ENCODE measurements at regions not wholly inside any gene's neighbourhood (a gene's known extent, or its start where the extent isn't known, plus 50 kb on each side); places are given as distances from the start of the nearest gene placed in this dataset.
"Not testable (repeated sequence)": the region's sequence is repeated elsewhere in the genome, so short reads cannot be mapped to it uniquely, and the experiment has no call there.

- ChIA-PET CTCF (no interaction called here), POLR2A (no interaction called here)
- intact Hi-C loops (cut with micrococcal nuclease; ENCODE audit: unreplicated experiment), result no loop called here
- no peaks in the 10 kb centered on the region for H3K27me3 ChIP-seq (ENCODE audit: control insufficient read depth, insufficient read depth, low read length)
- TF ChIP-seq SIN3A (IDR thresholded peaks at IDR 0.05; ENCODE audit: borderline replicate concordance, insufficient read depth, low read depth, low read length) (no peak), TCF7L2 (IDR thresholded peaks at IDR 0.05; ENCODE audit: low read depth, low read length) (no peak), POLR2AphosphoS5 (IDR thresholded peaks at IDR 0.05; ENCODE audit: low read depth, low read length) (no peak), CTCF (IDR thresholded peaks at IDR 0.05) (no peak), REST (IDR thresholded peaks at IDR 0.05; ENCODE audit: insufficient read depth in 1 of 2, low read depth in 2 of 2, low read length in 1 of 2) (no peak)
- H3K27ac ChIP-seq (ENCODE audit: low read length), result no peak overlapping the region
- H3K4me3 ChIP-seq (ENCODE audit: low read depth in 2 of 2, low read length in 2 of 2), result no peak overlapping the region
- in situ Hi-C loops (cut with HindIII; ENCODE audit: low pct_unique_long_range_greater_than_20kb, low sequenced_read_pairs), result no loop called here
- no peaks in the 10 kb centered on the region for H3K36me3 ChIP-seq (ENCODE audit: control insufficient read depth, insufficient read depth, low read length)
- ATAC-seq, result no peak
- no TSS peak for BruUV-seq (replicated peaks)
- H3K4me1 ChIP-seq (ENCODE audit: control insufficient read depth, insufficient read depth, low read length), result no peaks in the 10 kb centered on the region
- no peaks in the 10 kb centered on the region for H3K9me3 ChIP-seq (ENCODE audit: control insufficient read depth, insufficient read depth, low read depth, low read length)
- DNase-seq (ENCODE audit: low read depth, low spot score), result no peak
Measured at GRCh38 chr6:5876076-5876475, 130.6 kb downstream of the NRN1 start.

- POLR2A ChIA-PET; intact Hi-C loops (cut with micrococcal nuclease; ENCODE audit: unreplicated experiment); in situ Hi-C loops (cut with HindIII; ENCODE audit: low pct_unique_long_range_greater_than_20kb, low sequenced_read_pairs); ATAC-seq; CTCF ChIA-PET; BruUV-seq (replicated peaks); H3K27ac ChIP-seq (ENCODE audit: low read length); H3K4me3 ChIP-seq (ENCODE audit: low read depth in 2 of 2, low read length in 2 of 2); H3K27me3 ChIP-seq (ENCODE audit: control insufficient read depth, insufficient read depth, low read length); H3K9me3 ChIP-seq (ENCODE audit: control insufficient read depth, insufficient read depth, low read depth, low read length); H3K36me3 ChIP-seq (ENCODE audit: control insufficient read depth, insufficient read depth, low read length); DNase-seq (ENCODE audit: low read depth, low spot score); H3K4me1 ChIP-seq (ENCODE audit: control insufficient read depth, insufficient read depth, low read length): not testable (repeated sequence)
Measured at GRCh38 chr6:5873976-5874375, 132.7 kb downstream of the NRN1 start.

GRCh38 chr6:5871296-5871695 is 135.4 kb downstream of the NRN1 start:
- ATAC-seq, result no peak
- H3K36me3 ChIP-seq (ENCODE audit: control insufficient read depth, insufficient read depth, low read length), result no peaks in the 10 kb centered on the region
- no peak for DNase-seq (ENCODE audit: low read depth, low spot score)
- no peak overlapping the region for H3K27ac ChIP-seq (ENCODE audit: low read length)
- no peak overlapping the region for H3K4me3 ChIP-seq (ENCODE audit: low read depth in 2 of 2, low read length in 2 of 2)
- H3K4me1 ChIP-seq (ENCODE audit: control insufficient read depth, insufficient read depth, low read length), result no peaks in the 10 kb centered on the region
- no TSS peak for BruUV-seq (replicated peaks)
- POLR2A ChIA-PET, result no interaction called here
- H3K27me3 ChIP-seq (ENCODE audit: control insufficient read depth, insufficient read depth, low read length), result no peaks in the 10 kb centered on the region
- H3K9me3 ChIP-seq (ENCODE audit: control insufficient read depth, insufficient read depth, low read depth, low read length), result no peaks in the 10 kb centered on the region
- intact Hi-C loops (cut with micrococcal nuclease; ENCODE audit: unreplicated experiment) (no loop called here), in situ Hi-C loops (cut with HindIII; ENCODE audit: low pct_unique_long_range_greater_than_20kb, low sequenced_read_pairs) (no loop called here)
- CTCF ChIA-PET, result no interaction called here
- TF ChIP-seq POLR2AphosphoS5 (IDR thresholded peaks at IDR 0.05; ENCODE audit: low read depth, low read length), result no peak
- no peak for TF ChIP-seq CTCF (IDR thresholded peaks at IDR 0.05)
- no peak for TF ChIP-seq REST (IDR thresholded peaks at IDR 0.05; ENCODE audit: insufficient read depth in 1 of 2, low read depth in 2 of 2, low read length in 1 of 2)
- no peak for TF ChIP-seq TCF7L2 (IDR thresholded peaks at IDR 0.05; ENCODE audit: low read depth, low read length)
- TF ChIP-seq SIN3A (IDR thresholded peaks at IDR 0.05; ENCODE audit: borderline replicate concordance, insufficient read depth, low read depth, low read length), result no peak

All from Panc1 (cell line).